ENCODE measurements at regions not wholly inside any gene's neighbourhood (a gene's known extent, or its start where the extent isn't known, plus 50 kb on each side); places are given as distances from the start of the nearest gene placed in this dataset.
"Not testable (repeated sequence)": the region's sequence is repeated elsewhere in the genome, so short reads cannot be mapped to it uniquely, and the experiment has no call there.

- peak overlapping the region; percentile 73; the same call in 1 of the 2 replicates for H3K9ac ChIP-seq
- H3K9me3 ChIP-seq: no peaks in the 10 kb centered on the region
- peaks cover 74% of the 10 kb centered on the region for H3K4me1 ChIP-seq
- no peak for TF ChIP-seq Cebpa-rat (IDR thresholded peaks at IDR 0.05)
- no peak overlapping the region for H3K4me3 ChIP-seq
- H3K27ac ChIP-seq: peak overlapping the region; percentile 83
- H3K4me2 ChIP-seq: peak overlapping the region; percentile 94
- H3K27me3 ChIP-seq: no peaks in the 10 kb centered on the region
- no peaks in the 10 kb centered on the region for H4K20me1 ChIP-seq
- no peaks in the 10 kb centered on the region for H3K36me3 ChIP-seq
Measured at GRCh38 chr22:19608003-19608690, 83.9 kb upstream of the CLDN5 start.

- H3K36me3 ChIP-seq, H3K27me3 ChIP-seq, H3K9me3 ChIP-seq, H4K20me1 ChIP-seq, H3K4me3 ChIP-seq, H3K27ac ChIP-seq, H3K9ac ChIP-seq: not testable (repeated sequence)
- Histone ChIP-seq H3K4me1 (peaks cover 76% of the 10 kb centered on the region), H3K4me2 (peak overlapping the region; percentile 94)
Measured at GRCh38 chr22:19609753-19610152, 85.5 kb upstream of the CLDN5 start.

DNA sequence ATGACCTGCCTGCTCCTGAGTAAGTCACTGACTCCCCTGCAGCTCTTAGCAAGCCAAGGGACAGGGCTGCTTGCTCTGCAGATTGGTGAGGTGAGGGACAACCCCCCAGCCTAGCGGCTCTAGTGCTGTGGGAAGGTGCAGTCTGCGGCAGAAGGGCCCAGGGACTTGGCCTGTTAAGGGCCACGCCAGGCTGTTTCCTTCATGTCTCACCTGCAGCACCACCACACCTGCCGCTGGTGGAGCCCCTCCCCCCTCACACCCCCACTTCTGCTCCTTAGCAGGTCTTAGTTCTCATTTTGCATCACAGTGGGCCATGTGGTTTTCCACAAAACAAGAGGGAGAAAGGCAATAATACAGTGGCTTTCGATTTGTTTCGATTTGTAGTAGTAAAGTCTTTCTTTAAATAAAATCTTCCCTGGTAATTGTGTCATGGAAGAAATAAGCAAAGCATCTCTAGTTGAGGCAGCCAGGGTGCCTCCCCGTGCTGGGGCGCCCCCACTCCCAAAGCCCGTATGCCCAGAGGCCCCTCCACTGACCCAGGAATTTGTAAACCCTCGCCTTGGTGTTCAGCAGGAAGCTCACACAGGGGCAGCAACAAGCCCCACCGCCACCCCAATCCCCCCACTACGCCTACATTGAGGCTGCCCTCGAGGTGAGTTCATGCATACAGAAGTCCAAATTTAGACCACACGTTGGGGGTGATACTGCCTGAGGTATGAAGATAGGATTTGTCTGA lies 86.5 kb upstream of the CLDN5 start:
- Histone ChIP-seq H4K20me1 (no peaks in the 10 kb centered on the region), H3K36me3 (no peaks in the 10 kb centered on the region), H3K4me1 (peaks cover 70% of the 10 kb centered on the region), H3K4me2 (peak overlapping the region; percentile 94), H3K4me3 (no peak overlapping the region), H3K27ac (no peak overlapping the region), H3K9me3 (no peaks in the 10 kb centered on the region), H3K9ac (no peak overlapping the region), H3K27me3 (no peaks in the 10 kb centered on the region)
- TF ChIP-seq Cebpa-rat (IDR thresholded peaks at IDR 0.05): no peak

GRCh38 chr22:19611590-19611989 lies 87.4 kb upstream of the CLDN5 start:
- Histone ChIP-seq H3K4me2 (no peak overlapping the region), H3K9me3 (no peaks in the 10 kb centered on the region), H4K20me1 (no peaks in the 10 kb centered on the region), H3K9ac (no peak overlapping the region), H3K27ac (no peak overlapping the region), H3K36me3 (no peaks in the 10 kb centered on the region), H3K4me1 (peaks cover 61% of the 10 kb centered on the region), H3K27me3 (no peaks in the 10 kb centered on the region), H3K4me3 (no peak overlapping the region)
- no peak for TF ChIP-seq Cebpa-rat (IDR thresholded peaks at IDR 0.05)

- no peak for TF ChIP-seq Cebpa-rat (IDR thresholded peaks at IDR 0.05)
- Histone ChIP-seq H3K36me3 (no peaks in the 10 kb centered on the region), H3K4me1 (peaks cover 47% of the 10 kb centered on the region), H3K4me2 (peak overlapping the region; percentile 24; the same call in 1 of the 2 replicates), H4K20me1 (no peaks in the 10 kb centered on the region), H3K4me3 (no peak overlapping the region), H3K27ac (no peak overlapping the region), H3K9ac (no peak overlapping the region), H3K9me3 (no peaks in the 10 kb centered on the region), H3K27me3 (no peaks in the 10 kb centered on the region)
Measured at GRCh38 chr22:19612866-19613572, 88.8 kb upstream of the CLDN5 start.

GRCh38 chr22:19614536-19614863 lies 90.3 kb upstream of the CLDN5 start:
- no peaks in the 10 kb centered on the region for H3K36me3 ChIP-seq
- no peaks in the 10 kb centered on the region for H3K27me3 ChIP-seq
- no peaks in the 10 kb centered on the region for H4K20me1 ChIP-seq
- no peak overlapping the region for H3K9ac ChIP-seq
- H3K4me3 ChIP-seq: no peak overlapping the region
- H3K27ac ChIP-seq: no peak overlapping the region
- no peak for TF ChIP-seq Cebpa-rat (IDR thresholded peaks at IDR 0.05)
- H3K9me3 ChIP-seq: no peaks in the 10 kb centered on the region
- H3K4me2 ChIP-seq: peak overlapping the region; percentile 47; the same call in 1 of the 2 replicates
- H3K4me1 ChIP-seq: peaks cover 43% of the 10 kb centered on the region

- H3K4me1 ChIP-seq: peaks cover 43% of the 10 kb centered on the region
- H3K9ac ChIP-seq: no peak overlapping the region
- H4K20me1 ChIP-seq: no peaks in the 10 kb centered on the region
- peak overlapping the region; percentile 47 for H3K4me2 ChIP-seq
- no peak overlapping the region for H3K27ac ChIP-seq
- no peak for TF ChIP-seq Cebpa-rat (IDR thresholded peaks at IDR 0.05)
- no peaks in the 10 kb centered on the region for H3K36me3 ChIP-seq
- H3K27me3 ChIP-seq: no peaks in the 10 kb centered on the region
- no peaks in the 10 kb centered on the region for H3K9me3 ChIP-seq
- no peak overlapping the region for H3K4me3 ChIP-seq
Measured at GRCh38 chr22:19615001-19615461, 90.8 kb upstream of the CLDN5 start.

- Histone ChIP-seq H3K9me3 (no peaks in the 10 kb centered on the region), H3K4me1 (peaks cover 34% of the 10 kb centered on the region), H3K27ac (no peak overlapping the region), H3K36me3 (no peaks in the 10 kb centered on the region), H3K9ac (no peak overlapping the region), H3K4me3 (no peak overlapping the region), H4K20me1 (no peaks in the 10 kb centered on the region), H3K4me2 (no peak overlapping the region), H3K27me3 (0 out of 2 replicates have a peak, but pooled peaks cover 3% of the 10 kb centered on the region)
- TF ChIP-seq Cebpa-rat (IDR thresholded peaks at IDR 0.05): no peak
Measured at GRCh38 chr22:19615867-19616581, 91.8 kb upstream of the CLDN5 start.

DNA sequence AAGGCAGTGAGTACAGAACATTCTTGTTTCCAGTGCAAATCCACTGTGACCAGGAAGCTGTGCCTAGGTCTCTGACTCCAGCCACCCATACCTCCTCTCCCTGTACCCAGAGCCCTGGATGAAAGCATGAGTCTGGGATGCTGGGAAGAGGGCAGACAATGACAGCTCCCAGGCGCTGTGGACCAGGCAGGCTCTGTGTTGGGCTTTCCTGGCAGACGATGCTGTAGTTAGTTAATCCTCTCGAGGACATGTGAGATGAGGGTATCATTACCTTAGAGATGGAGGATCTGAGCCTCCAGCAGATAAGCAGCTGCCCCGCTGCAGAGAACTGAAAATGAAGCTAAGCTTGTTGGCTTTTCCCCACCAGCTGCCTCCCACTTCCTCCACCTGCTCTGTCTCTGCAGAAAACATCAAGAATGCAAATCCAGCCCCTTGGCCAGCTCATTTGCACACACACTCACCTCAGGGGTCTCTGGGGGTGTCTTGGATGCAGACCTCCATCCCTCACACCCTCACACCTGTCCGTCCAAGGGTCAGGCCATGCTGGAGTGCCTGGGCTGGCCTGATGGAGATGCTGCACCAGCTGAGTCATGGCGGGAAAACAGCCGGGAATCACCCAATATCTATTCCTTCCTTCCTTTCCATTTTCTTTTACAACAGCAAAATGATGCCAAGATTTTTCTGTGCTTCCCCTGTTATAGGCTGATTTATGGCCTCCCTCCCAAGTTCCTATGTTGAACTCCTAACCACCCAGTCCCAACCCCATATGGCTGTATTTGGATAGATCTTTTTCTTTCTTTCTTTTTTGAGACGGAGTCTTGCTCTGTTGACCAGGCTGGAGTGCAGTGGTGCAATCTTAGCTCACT lies 94.9 kb upstream of the SEPTIN5 start:
- TF ChIP-seq Cebpa-rat (IDR thresholded peaks at IDR 0.05): no peak
- no peaks in the 10 kb centered on the region for H3K36me3 ChIP-seq
- peaks cover 18% of the 10 kb centered on the region for H4K20me1 ChIP-seq
- no peak overlapping the region for H3K27ac ChIP-seq
- no peak overlapping the region for H3K4me3 ChIP-seq
- H3K27me3 ChIP-seq: peaks cover 23% of the 10 kb centered on the region
- H3K9ac ChIP-seq: no peak overlapping the region
- H3K4me1 ChIP-seq: peaks cover 53% of the 10 kb centered on the region
- H3K9me3 ChIP-seq: no peaks in the 10 kb centered on the region
- H3K4me2 ChIP-seq: peak overlapping the region; percentile 64
